ENCODE measurements at regions not wholly inside any gene's neighbourhood (a gene's known extent, or its start where the extent isn't known, plus 50 kb on each side); places are given as distances from the start of the nearest gene placed in this dataset.

GRCh38 chr10:91345716-91346115 is 64.4 kb upstream of the HECTD2 start:
- no peak for DNase-seq (ENCODE audit: low read depth)
- no peak overlapping the region for H3K4me3 ChIP-seq (ENCODE audit: low read depth, low read length)
- no peak for TF ChIP-seq CTCF (conservative IDR thresholded peaks at IDR 0.05; ENCODE audit: low read depth, low read length)

- no peak for TF ChIP-seq CTCF (conservative IDR thresholded peaks at IDR 0.05; ENCODE audit: low read depth, low read length)
- DNase-seq (ENCODE audit: low read depth): no peak
- no peak overlapping the region for H3K4me3 ChIP-seq (ENCODE audit: low read depth, low read length)
Measured at GRCh38 chr10:91347529-91347928, 62.6 kb upstream of the HECTD2 start.

GRCh38 chr10:91349381-91349780 is 60.8 kb upstream of the HECTD2 start:
- DNase-seq (ENCODE audit: low read depth): peak; percentile 82
- H3K4me3 ChIP-seq (ENCODE audit: low read depth, low read length): no peak overlapping the region

GRCh38 chr10:91350651-91351081 is 59.5 kb upstream of the HECTD2 start:
- DNase-seq (ENCODE audit: low read depth): no peak
- TF ChIP-seq CTCF (conservative IDR thresholded peaks at IDR 0.05; ENCODE audit: low read depth, low read length): no peak
- no peak overlapping the region for H3K4me3 ChIP-seq (ENCODE audit: low read depth, low read length)

More at GRCh38 chr10:91349381-91349780, 60.8 kb upstream of the HECTD2 start:
- no peak for TF ChIP-seq CTCF (conservative IDR thresholded peaks at IDR 0.05; ENCODE audit: low read depth, low read length)

- no peak for TF ChIP-seq CTCF (conservative IDR thresholded peaks at IDR 0.05; ENCODE audit: low read depth, low read length)
- DNase-seq (ENCODE audit: low read depth): no peak
- no peak overlapping the region for H3K4me3 ChIP-seq (ENCODE audit: low read depth, low read length)
Measured at GRCh38 chr10:91352760-91353159, 57.4 kb upstream of the HECTD2 start.

GRCh38 chr10:91354166-91355075 is 55.7 kb upstream of the HECTD2 start:
- no peak for TF ChIP-seq CTCF (conservative IDR thresholded peaks at IDR 0.05; ENCODE audit: low read depth, low read length)

GRCh38 chr10:91355998-91356397 is 54.1 kb upstream of the HECTD2 start:
- no peak for TF ChIP-seq CTCF (conservative IDR thresholded peaks at IDR 0.05; ENCODE audit: low read depth, low read length)
- DNase-seq (ENCODE audit: low read depth): no peak
- H3K4me3 ChIP-seq (ENCODE audit: low read depth, low read length): no peak overlapping the region

More at GRCh38 chr10:91354166-91355075, 55.7 kb upstream of the HECTD2 start:
- no peak for DNase-seq (ENCODE audit: low read depth)
- H3K4me3 ChIP-seq (ENCODE audit: low read depth, low read length): no peak overlapping the region

Data from epithelial cell of proximal tubule (primary cell).